HT1080 (cell line): ENCODE measurements at regions not wholly inside any gene's neighbourhood (a gene's known extent, or its start where the extent isn't known, plus 50 kb on each side); places are given as distances from the start of the nearest gene placed in this dataset. TPM values are rescaled to one million over a fixed set of nuclear protein-coding genes. Genes with fewer than 3 reads are reported as not detected.

ENCODE experiments used
- small RNA-seq: library from RNA; depleted of rRNA; stranded (forward); fragments of <200 nt; gene quantifications from one replicate; pipeline ENCODE3, GENCODE V24; 2014

Small RNA genes in the stretch of these regions (small RNA-seq; reads per million reads assigned to genes)
- gene RNA5SP234 (not detected), gene RNU6-849P (not detected)
